ENCODE measurements at regions not wholly inside any gene's neighbourhood (a gene's known extent, or its start where the extent isn't known, plus 50 kb on each side); places are given as distances from the start of the nearest gene placed in this dataset.
"Not testable (repeated sequence)": the region's sequence is repeated elsewhere in the genome, so short reads cannot be mapped to it uniquely, and the experiment has no call there.

DNA sequence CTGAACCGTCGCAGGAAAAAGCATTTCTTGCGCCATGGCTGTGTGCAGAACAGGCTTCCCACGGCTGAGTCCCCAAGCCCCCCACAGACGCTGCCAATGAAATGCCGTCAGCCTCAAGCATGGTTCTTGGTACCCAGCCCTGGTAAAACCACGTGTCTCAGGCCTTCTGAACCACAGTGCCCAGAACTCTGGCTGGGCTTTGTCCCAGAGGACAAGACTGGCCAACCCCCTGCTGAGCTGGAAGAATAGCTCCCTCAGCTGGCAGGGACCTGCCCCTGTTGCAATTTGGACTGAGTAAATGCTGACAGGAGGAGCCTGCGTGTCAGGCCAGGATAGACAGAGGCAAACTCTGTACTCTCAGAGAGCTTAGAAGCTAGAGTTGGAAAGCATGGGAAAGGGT is 106.2 kb downstream of the TNFRSF13B start:
- not testable (repeated sequence) for H3K4me3 Mint-ChIP-seq; ATAC-seq; H3K27ac Mint-ChIP-seq; H3K36me3 Mint-ChIP-seq (ENCODE audit: low read depth); H3K9me3 ChIP-seq (ENCODE audit: control insufficient read depth, low read length, poor library complexity, severe bottlenecking); H3K4me1 Mint-ChIP-seq; DNase-seq; H3K27me3 Mint-ChIP-seq

DNA sequence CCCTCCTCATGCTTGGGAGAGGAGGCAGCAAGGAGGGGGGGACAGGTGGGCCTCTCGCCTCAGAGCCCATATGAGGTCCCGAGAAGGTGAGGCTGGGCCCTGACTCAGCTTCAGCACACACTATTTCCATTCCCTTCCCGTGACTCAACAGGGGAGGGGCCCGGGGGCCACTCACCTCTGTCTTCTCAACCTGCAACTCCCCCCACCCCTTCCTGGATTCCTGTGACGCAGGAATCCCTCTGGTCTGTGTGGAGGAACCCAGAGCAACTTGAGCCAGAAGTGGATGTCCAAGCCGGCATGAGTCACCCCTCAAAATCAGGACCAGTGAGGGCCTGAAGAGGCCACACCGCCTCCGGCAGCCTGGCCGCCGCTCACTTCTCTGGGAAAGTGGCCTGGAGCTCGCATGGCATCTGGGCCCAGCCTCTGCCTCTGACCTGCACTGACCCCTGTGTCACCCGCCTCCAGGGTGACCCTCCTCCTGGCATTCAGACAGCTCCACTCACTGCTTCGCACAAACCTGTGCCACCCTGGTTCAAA is 106.8 kb downstream of the TNFRSF13B start:
- not testable (repeated sequence) for H3K4me3 Mint-ChIP-seq; H3K9me3 ChIP-seq (ENCODE audit: control insufficient read depth, low read length, poor library complexity, severe bottlenecking); ATAC-seq; H3K4me1 Mint-ChIP-seq; H3K27me3 Mint-ChIP-seq; DNase-seq; H3K27ac Mint-ChIP-seq; H3K36me3 Mint-ChIP-seq (ENCODE audit: low read depth)

DNA sequence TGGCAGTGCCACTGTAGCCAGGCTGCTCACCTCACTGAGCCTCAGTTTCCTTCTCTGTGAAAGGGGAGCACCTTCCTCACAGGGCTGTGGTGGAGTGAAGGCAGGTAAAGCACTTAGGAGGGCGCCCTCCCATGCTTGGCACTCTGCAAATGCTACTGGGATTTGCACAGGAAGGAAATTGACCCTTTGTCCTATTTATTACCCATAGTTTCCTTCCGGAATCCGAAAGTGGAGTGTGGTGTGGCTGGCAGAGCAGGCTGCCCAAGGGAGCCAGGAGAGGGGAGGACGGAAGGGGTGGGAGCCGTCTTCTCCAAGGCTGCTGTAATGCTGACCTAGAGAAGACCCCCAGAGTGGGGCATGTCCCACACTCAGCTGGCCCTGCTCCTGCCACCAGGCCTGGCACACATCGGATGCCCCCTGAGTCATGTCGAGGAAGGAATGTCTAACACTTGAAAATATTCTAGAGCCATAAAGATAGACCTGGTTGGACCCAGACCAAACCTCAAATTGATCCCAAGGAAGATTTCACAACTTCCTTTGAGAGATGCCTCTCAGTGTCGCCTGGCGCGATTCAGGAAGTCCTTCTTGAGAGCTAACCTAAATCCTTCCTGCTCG is 107.3 kb downstream of the TNFRSF13B start:
- not testable (repeated sequence) for H3K27me3 Mint-ChIP-seq, H3K27ac Mint-ChIP-seq, ATAC-seq

DNA sequence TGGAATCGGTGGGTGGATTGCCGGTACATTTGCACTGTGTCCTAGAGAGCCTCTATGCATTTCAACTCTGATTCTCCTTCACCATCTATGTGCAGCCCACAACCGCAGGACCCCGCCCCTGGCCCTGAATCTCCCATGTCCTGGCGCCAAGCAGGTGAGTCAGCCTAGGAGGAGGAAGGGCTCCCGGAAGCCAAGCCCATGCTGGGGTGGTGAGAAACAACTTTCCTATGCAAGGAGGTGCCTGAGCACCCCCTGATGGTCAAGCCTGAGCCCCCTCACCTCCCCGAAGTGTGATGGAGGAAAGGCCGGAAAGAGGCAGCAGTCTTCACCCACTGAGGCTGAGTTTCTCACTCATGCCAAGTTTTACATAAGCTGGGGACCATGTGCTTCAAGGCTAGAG is 110.8 kb downstream of the TNFRSF13B start:
- H3K9me3 ChIP-seq (ENCODE audit: control insufficient read depth, low read length, poor library complexity, severe bottlenecking); H3K4me3 Mint-ChIP-seq; DNase-seq; H3K36me3 Mint-ChIP-seq (ENCODE audit: low read depth); H3K4me1 Mint-ChIP-seq; H3K27ac Mint-ChIP-seq; ATAC-seq; H3K27me3 Mint-ChIP-seq: not testable (repeated sequence)

More for the DNA sequence above, 107.3 kb downstream of the TNFRSF13B start:
- DNase-seq; H3K9me3 ChIP-seq (ENCODE audit: control insufficient read depth, low read length, poor library complexity, severe bottlenecking); H3K4me3 Mint-ChIP-seq; H3K4me1 Mint-ChIP-seq; H3K36me3 Mint-ChIP-seq (ENCODE audit: low read depth): not testable (repeated sequence)

DNA sequence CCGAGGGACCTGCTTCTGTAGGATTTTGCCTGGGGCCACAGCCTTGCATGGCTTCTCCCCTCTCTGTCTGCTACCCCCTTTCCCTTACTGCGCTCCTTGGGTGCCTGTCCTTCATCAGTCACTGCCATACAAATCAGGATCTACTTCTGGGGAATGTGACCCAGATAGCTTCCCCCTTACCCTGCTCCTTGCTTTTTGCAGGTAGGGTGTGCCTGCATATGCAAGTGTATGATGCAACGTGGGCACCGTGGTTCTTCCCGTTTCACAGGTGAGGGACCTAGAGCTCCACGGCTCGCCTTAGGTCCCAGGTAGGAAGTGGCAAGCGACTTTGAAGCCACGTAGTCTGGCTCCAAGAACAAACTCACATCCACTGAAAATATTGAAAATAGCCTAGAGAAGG is 111.5 kb downstream of the TNFRSF13B start:
- DNase-seq; ATAC-seq; H3K4me1 Mint-ChIP-seq; H3K27me3 Mint-ChIP-seq; H3K36me3 Mint-ChIP-seq (ENCODE audit: low read depth); H3K4me3 Mint-ChIP-seq; H3K27ac Mint-ChIP-seq; H3K9me3 ChIP-seq (ENCODE audit: control insufficient read depth, low read length, poor library complexity, severe bottlenecking): not testable (repeated sequence)

DNA sequence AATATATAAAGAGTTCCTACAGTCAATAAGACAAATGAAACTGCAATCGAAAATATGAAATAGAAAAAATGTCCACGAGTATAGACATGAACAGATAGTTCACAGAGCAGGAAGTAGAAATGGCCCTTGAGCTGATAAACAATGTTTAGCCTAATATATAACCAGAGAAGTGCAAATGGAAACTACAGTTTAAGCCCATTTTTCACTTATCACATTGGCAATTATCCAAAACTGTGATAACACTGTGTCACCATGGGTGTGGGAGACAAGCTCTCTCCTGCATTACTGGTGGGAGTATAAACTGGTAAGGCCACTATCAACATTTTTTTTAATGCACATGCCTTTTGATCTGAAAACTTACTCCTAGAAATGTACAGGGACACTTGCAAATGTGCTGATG is 112.4 kb downstream of the TNFRSF13B start:
- H3K27me3 Mint-ChIP-seq; H3K36me3 Mint-ChIP-seq (ENCODE audit: low read depth); DNase-seq; ATAC-seq; H3K27ac Mint-ChIP-seq; H3K4me3 Mint-ChIP-seq; H3K9me3 ChIP-seq (ENCODE audit: control insufficient read depth, low read length, poor library complexity, severe bottlenecking); H3K4me1 Mint-ChIP-seq: not testable (repeated sequence)

DNA sequence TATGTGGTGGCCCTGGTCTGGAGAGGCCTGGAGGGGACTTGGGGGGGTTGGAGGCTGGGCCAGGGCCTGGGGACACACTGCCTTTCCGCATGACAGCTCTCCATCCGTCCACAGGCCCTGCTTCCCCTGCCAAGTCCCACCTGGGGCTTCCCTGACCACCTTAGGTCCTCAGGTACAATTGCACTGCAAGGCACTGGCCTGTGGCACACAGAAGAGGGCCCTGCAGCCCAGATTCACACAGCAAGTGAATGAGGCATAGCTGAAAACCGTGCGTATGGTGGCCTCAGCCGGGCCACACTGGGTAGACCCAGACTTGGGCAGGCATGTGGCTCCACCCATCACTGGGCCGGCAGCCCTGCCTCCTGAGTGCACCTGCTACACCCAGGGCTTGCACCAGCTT is 114.2 kb downstream of the TNFRSF13B start:
- not testable (repeated sequence) for H3K4me3 Mint-ChIP-seq; H3K27ac Mint-ChIP-seq; H3K36me3 Mint-ChIP-seq (ENCODE audit: low read depth); DNase-seq; H3K4me1 Mint-ChIP-seq; H3K27me3 Mint-ChIP-seq; ATAC-seq; H3K9me3 ChIP-seq (ENCODE audit: control insufficient read depth, low read length, poor library complexity, severe bottlenecking)

DNA sequence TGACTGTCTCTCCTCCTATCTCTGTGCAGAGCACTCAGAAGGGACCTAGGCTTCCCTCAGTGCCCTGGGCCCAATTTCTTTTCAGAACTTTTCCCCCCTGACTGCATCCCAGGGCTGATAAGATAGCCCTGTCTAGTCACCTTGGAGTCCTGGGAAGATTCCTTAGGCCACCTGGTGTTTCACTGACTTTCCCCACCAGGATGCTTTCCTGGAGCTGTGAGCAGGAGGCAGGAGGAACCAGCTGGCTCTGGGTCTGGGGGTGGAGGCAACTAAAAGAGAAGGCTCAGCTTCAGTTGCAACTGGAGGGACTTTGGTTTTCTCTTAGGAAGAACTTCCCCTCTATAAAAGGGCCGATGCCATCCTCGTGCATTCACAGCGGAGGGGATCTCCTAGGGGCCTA is 115.1 kb downstream of the TNFRSF13B start:
- H3K9me3 ChIP-seq (ENCODE audit: control insufficient read depth, low read length, poor library complexity, severe bottlenecking); ATAC-seq; H3K4me3 Mint-ChIP-seq; H3K4me1 Mint-ChIP-seq; H3K36me3 Mint-ChIP-seq (ENCODE audit: low read depth); H3K27ac Mint-ChIP-seq; H3K27me3 Mint-ChIP-seq; DNase-seq: not testable (repeated sequence)

DNA sequence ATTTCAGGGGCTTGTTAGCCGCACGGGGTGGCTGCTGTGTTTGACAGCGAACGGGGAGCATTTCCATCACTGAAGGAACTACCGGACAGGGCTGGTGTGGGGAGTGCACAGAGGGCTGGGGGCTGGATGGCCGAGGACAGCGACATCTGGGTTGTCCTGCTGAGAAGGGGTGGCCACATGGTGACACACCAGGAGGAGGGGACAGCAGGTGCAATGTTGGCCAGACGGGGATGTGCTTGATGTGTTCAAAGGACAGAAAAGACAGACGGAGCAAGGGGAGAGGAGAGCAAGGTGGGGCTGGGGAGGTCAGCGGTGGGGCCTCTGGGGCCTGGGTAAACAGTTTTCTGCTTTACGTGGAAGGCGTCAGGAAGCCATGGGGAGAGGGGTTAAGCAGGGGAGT is 115.7 kb downstream of the TNFRSF13B start:
- H3K4me3 Mint-ChIP-seq; ATAC-seq; H3K9me3 ChIP-seq (ENCODE audit: control insufficient read depth, low read length, poor library complexity, severe bottlenecking); H3K27me3 Mint-ChIP-seq; H3K36me3 Mint-ChIP-seq (ENCODE audit: low read depth); H3K27ac Mint-ChIP-seq; DNase-seq; H3K4me1 Mint-ChIP-seq: not testable (repeated sequence)

DNA sequence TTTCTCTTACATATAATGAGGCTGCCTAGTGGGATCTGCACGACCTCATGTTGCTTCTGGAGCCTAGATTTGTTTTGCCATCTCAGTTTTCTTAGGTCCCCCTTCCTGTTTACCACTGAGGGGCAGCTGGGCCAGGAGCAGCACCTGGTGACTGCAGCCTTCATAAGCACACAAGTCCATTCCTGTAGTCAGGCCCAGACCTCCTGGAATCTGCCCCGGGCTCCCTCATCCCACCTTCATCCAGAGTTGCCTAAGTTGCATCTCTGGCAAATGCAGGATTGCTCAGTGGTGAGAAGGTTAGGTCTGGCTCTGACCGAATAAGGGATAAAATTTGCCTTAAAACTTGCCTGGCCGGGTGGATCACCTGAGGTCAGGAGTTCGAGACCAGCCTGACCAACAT is 117.3 kb downstream of the TNFRSF13B start:
- DNase-seq; H3K27me3 Mint-ChIP-seq; H3K9me3 ChIP-seq (ENCODE audit: control insufficient read depth, low read length, poor library complexity, severe bottlenecking); H3K4me1 Mint-ChIP-seq; H3K36me3 Mint-ChIP-seq (ENCODE audit: low read depth); H3K27ac Mint-ChIP-seq; H3K4me3 Mint-ChIP-seq; ATAC-seq: not testable (repeated sequence)

DNA sequence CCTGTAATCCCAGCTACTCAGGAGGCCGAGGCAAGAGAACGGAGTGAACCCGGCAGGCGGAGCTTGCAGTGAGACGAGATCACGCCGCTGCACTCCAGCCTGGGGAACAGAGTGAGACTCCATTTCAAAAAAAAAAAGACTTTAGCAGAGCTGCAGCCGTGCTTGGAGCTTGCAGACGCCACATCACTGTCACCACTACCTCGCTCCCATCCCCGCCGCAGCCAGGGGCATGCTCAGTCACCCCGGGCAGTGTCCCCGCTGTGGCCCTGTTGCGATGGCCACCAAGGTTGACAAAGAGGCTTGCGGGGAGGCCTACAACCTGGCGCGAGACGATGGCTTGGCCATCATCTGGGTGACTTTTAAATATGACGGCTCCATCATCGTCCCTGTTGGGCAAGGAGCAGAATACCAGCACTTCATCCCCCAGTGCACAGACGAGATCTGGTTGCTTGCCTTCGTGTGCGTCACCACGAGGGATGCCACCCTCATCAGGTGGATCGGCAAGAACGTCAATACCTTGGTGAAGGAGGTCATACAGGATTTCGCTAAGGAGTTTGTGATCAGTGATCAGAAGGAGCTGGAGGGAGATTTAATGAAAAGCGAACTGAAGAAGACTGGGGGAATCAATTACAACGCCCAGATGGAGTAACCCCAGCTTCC is 118.1 kb downstream of the TNFRSF13B start:
- H3K9me3 ChIP-seq (ENCODE audit: control insufficient read depth, low read length, poor library complexity, severe bottlenecking): no peaks in the 10 kb centered on the region
- Mint-ChIP-seq H3K4me1 (no peaks in the 10 kb centered on the region), H3K36me3 (ENCODE audit: low read depth) (no peaks in the 10 kb centered on the region), H3K27ac (no peak overlapping the region), H3K4me3 (no peak overlapping the region), H3K27me3 (peaks cover 10% of the 10 kb centered on the region)
- no peak for DNase-seq
- no peak for ATAC-seq

DNA sequence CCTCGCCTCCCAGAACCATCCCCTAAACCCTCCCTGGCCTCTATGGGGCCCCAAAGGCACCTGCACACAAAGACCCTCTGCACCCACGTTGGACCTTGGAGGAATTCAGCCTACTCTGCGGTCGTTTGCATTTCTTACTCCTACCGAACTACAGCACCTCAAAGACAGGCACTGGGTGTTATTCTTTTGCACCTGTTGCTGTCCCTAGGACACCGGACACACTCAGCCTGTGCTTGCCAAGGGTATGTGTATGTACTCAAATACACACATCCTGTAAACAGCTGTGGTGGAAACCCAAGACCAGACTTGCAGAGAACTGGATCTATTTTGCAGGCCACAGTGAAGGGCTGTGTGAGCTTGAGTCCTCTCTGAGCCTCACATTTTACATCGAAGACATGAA is 122.1 kb downstream of the TNFRSF13B start:
- not testable (repeated sequence) for H3K9me3 ChIP-seq (ENCODE audit: control insufficient read depth, low read length, poor library complexity, severe bottlenecking); H3K36me3 Mint-ChIP-seq (ENCODE audit: low read depth); H3K4me3 Mint-ChIP-seq; DNase-seq; H3K27me3 Mint-ChIP-seq; H3K4me1 Mint-ChIP-seq; ATAC-seq; H3K27ac Mint-ChIP-seq

DNA sequence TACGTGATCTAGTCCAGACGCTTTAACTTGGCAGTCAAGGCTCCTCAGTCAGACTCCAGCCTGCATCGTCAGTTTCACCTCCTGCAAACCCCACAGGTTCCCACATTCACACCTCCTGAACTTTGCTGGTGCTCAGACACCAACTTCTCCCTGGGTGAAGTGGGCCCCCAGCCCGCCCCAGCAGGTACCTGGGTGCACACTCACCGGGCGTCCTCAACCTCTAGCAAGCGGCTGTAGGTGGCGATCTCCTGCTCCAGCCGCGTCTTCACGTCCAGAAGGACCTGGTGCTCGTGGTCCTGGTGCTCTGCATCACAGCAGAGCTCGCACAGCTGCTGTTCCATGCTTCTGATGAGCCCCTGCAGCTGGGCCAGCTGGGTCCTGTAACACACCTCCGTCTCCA is 122.9 kb downstream of the TNFRSF13B start:
- H3K4me1 Mint-ChIP-seq; H3K27me3 Mint-ChIP-seq; H3K36me3 Mint-ChIP-seq (ENCODE audit: low read depth); H3K27ac Mint-ChIP-seq; DNase-seq; ATAC-seq; H3K9me3 ChIP-seq (ENCODE audit: control insufficient read depth, low read length, poor library complexity, severe bottlenecking); H3K4me3 Mint-ChIP-seq: not testable (repeated sequence)

DNA sequence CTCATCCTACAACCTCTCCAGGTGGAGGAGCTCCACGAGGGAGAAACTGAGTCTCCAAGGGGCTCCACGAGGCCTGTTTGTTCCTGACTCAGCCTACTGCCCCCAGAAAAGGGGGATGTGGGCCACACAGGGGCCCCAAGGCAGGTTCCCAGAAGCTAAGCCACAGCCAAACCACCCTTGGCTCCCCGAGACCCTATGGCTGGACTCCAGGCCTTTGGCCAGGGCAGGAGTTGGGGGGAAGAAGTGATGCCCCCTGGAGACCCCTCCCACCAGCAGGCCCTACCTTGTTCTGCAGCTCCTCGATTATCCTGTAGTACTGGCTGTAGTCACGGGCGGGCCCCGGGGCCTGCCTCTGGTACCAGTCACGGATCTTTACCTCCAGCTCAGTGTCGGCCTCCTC is 126.8 kb downstream of the TNFRSF13B start:
- H3K36me3 Mint-ChIP-seq (ENCODE audit: low read depth); DNase-seq; H3K4me3 Mint-ChIP-seq; H3K27me3 Mint-ChIP-seq; H3K9me3 ChIP-seq (ENCODE audit: control insufficient read depth, low read length, poor library complexity, severe bottlenecking); H3K4me1 Mint-ChIP-seq; H3K27ac Mint-ChIP-seq; ATAC-seq: not testable (repeated sequence)

Data from T-helper 17 cell (primary cell).